D721Med (cell line): ENCODE measurements at regions not wholly inside any gene's neighbourhood (a gene's known extent, or its start where the extent isn't known, plus 50 kb on each side); places are given as distances from the start of the nearest gene placed in this dataset.
A peak's percentile ranks its signal among the peaks of the same experiment; 100 is the strongest.

ENCODE experiments used
- DNase-seq: peaks from one replicate; pipeline ENCODE4 v3.0.0; 2011; ENCODE audit warnings: low spot score; ENCODE audit not compliant: insufficient read length
- FAIRE-seq: peaks from 2 replicates; lab custom pipeline; 2011; peaks lifted over from hg19 to GRCh38; lab: Jason Lieb, UNC
- CTCF ChIP-seq: IDR thresholded peaks from 2 replicates; pipeline ENCODE4 v1.5.1; 2012; ENCODE audit warnings: mild to moderate bottlenecking, control low read depth; ENCODE audit not compliant: insufficient read depth; ENCODE audit errors: missing control alignments

- no peak for FAIRE-seq
- no peak for DNase-seq
- no peak for TF ChIP-seq CTCF
These were observed 1758.4 kb upstream of the AGA start for GRCh38 chr4:179200681-179201080.

- TF ChIP-seq CTCF, result no peak
- FAIRE-seq, result no peak
- no peak for DNase-seq
These were observed 1783.4 kb upstream of the AGA start for GRCh38 chr4:179225594-179225993.

GRCh38 chr4:179248821-179249220 lies 1806.6 kb upstream of the AGA start:
- no peak for TF ChIP-seq CTCF
- DNase-seq (no peak), FAIRE-seq (peak; percentile 41)

GRCh38 chr4:179268791-179269190 lies 1826.6 kb upstream of the AGA start:
- FAIRE-seq (no peak), DNase-seq (no peak)
- no peak for TF ChIP-seq CTCF

- FAIRE-seq, result no peak
- no peak for TF ChIP-seq CTCF
These were observed 1830.0 kb upstream of the AGA start for GRCh38 chr4:179272282-179272681.

GRCh38 chr4:179278647-179279046 lies 1836.4 kb upstream of the AGA start:
- FAIRE-seq (no peak), DNase-seq (no peak)
- no peak for TF ChIP-seq CTCF

More at GRCh38 chr4:179272282-179272681, 1830.0 kb upstream of the AGA start:
- no peak for DNase-seq

GRCh38 chr4:179285696-179286095 lies 1843.5 kb upstream of the AGA start:
- FAIRE-seq (no peak), DNase-seq (no peak)
- TF ChIP-seq CTCF, result no peak
